Thyroid gland (tissue), 4 donors: ENCODE measurements at regions not wholly inside any gene's neighbourhood (a gene's known extent, or its start where the extent isn't known, plus 50 kb on each side); places are given as distances from the start of the nearest gene placed in this dataset.

ENCODE experiments used
- DNase-seq, 2 donors: peaks; one replicate each; pipeline ENCODE4 v3.0.0-alpha.2; 2019
- H3K27ac ChIP-seq, 3 donors: fragments of 200-600 bp; sonication (generic); 1 replicate in 2 of 3; 2 replicates in 1 of 3; pipeline ENCODE4 v1.5.1; 2016 to 2019; ENCODE audit warnings: mild to moderate bottlenecking in 1 of 3, moderate library complexity in 1 of 3
- H3K27me3 ChIP-seq: fragments of 200-600 bp; sonication (generic); one replicate; pipeline ENCODE4 v1.5.1; 2019
- H3K36me3 ChIP-seq, 2 donors: fragments of 200-600 bp; sonication (generic); one replicate each; pipeline ENCODE4 v1.5.1; 2016 to 2019
- H3K4me1 ChIP-seq, 2 donors: fragments of 200-600 bp; sonication (generic); one replicate each; pipeline ENCODE4 v1.5.1; 2017 to 2019
- H3K4me3 ChIP-seq, 3 donors: fragments of 200-600 bp; sonication (generic); replicated peaks in 1 of 3; 1 replicate in 2 of 3; 2 replicates in 1 of 3; pipeline ENCODE4 v1.5.1; 2016; ENCODE audit warnings: mild to moderate bottlenecking in 1 of 3
- H3K9me3 ChIP-seq: fragments of 200-600 bp; sonication (generic); one replicate; pipeline ENCODE4 v1.5.1; 2017
- CTCF ChIP-seq, 6 experiments: fragments of 200-600 bp in 3 of 6; fragments of 450-650 bp in 3 of 6; sonication (generic) in 3 of 6; IDR thresholded peaks; one replicate each; pipeline ENCODE4 v1.5.1; 2016 to 2019; ENCODE audit warnings: antibody characterized with exemption in 6 of 6, mild to moderate bottlenecking in 2 of 6, inconsistent platforms in 1 of 6, moderate library complexity in 1 of 6
- POLR2A ChIP-seq, 2 donors: fragments of 450-650 bp; IDR thresholded peaks; one replicate each; pipeline ENCODE4 v1.6.1; 2017; ENCODE audit warnings: antibody characterized with exemption in 2 of 2, mild to moderate bottlenecking in 2 of 2, moderate library complexity in 1 of 2
- whole genome bisulfite sequencing, 2 donors: methylation state at CpG; one replicate each; pipeline ENCODE4 v1.1.5; 2017; 5-methylcytosine and 5-hydroxymethylcytosine counted together
- intact Hi-C: fragments of 100-400 bp; cut with DNase I; formaldehyde crosslinking; loops from one replicate; pipeline ENCODE4 v1.15.1; 2023

GRCh38 chr1:54459726-54460191 lies 53.6 kb upstream of the SSBP3 start:
- no peak for TF ChIP-seq CTCF (IDR thresholded peaks at IDR 0.05)
- TF ChIP-seq POLR2A (IDR thresholded peaks at IDR 0.05), result no peak
- Histone ChIP-seq H3K27ac (no peak overlapping the region), H3K9me3 (no peaks in the 10 kb centered on the region), H3K4me3 (no peak overlapping the region), H3K36me3 (no peaks in the 10 kb centered on the region), H3K4me1 (peaks cover 4 to 14% of the 10 kb centered on the region in 2 donors), H3K27me3 (no peaks in the 10 kb centered on the region)
- DNase-seq, result no peak
- intact Hi-C loops, result no loop called here
- WGBS, 2 donors, result 15 to 19% methylated on average over 3 to 4 of the region's 4 CpGs

GRCh38 chr1:54459140-54459539 lies 52.9 kb upstream of the SSBP3 start:
- no peaks in the 10 kb centered on the region for H3K36me3 ChIP-seq
- H3K4me1 ChIP-seq, result peaks cover 3 to 8% of the 10 kb centered on the region in 2 donors
- H3K4me3 ChIP-seq, result no peak overlapping the region
- H3K27ac ChIP-seq, result no peak overlapping the region
- intact Hi-C loops, result no loop called here
- no peaks in the 10 kb centered on the region for H3K9me3 ChIP-seq
- H3K27me3 ChIP-seq, result no peaks in the 10 kb centered on the region
- TF ChIP-seq POLR2A (IDR thresholded peaks at IDR 0.05) (no peak), CTCF (IDR thresholded peaks at IDR 0.05) (no peak)
- DNase-seq, result no peak

- intact Hi-C loops, result no loop called here
- TF ChIP-seq POLR2A (IDR thresholded peaks at IDR 0.05) (no peak), CTCF (IDR thresholded peaks at IDR 0.05) (no peak)
- H3K4me3 ChIP-seq, result no peak overlapping the region
- WGBS, 2 donors, result 92 to 95% methylated on average over 6 of the region's 6 CpGs
- H3K36me3 ChIP-seq, result no peaks in the 10 kb centered on the region
- no peaks in the 10 kb centered on the region for H3K9me3 ChIP-seq
- H3K27me3 ChIP-seq, result no peaks in the 10 kb centered on the region
- H3K27ac ChIP-seq, result no peak overlapping the region
- DNase-seq, result no peak
- no peaks in the 10 kb centered on the region for H3K4me1 ChIP-seq
Measured at GRCh38 chr1:54456921-54457529, 50.8 kb upstream of the SSBP3 start.

GRCh38 chr1:54456361-54456760 lies 50.2 kb upstream of the SSBP3 start:
- 70 to 96% methylated on average over 3 of the region's 3 CpGs for WGBS, 2 donors
- Histone ChIP-seq H3K27me3 (no peaks in the 10 kb centered on the region), H3K4me1 (no peaks in the 10 kb centered on the region), H3K36me3 (no peaks in the 10 kb centered on the region), H3K4me3 (no peak overlapping the region), H3K27ac (no peak overlapping the region), H3K9me3 (no peaks in the 10 kb centered on the region)
- no peak for DNase-seq
- intact Hi-C loops, result no loop called here
- no peak for TF ChIP-seq POLR2A (IDR thresholded peaks at IDR 0.05)
- no peak for TF ChIP-seq CTCF (IDR thresholded peaks at IDR 0.05)
